ENCODE measurements at regions not wholly inside any gene's neighbourhood (a gene's known extent, or its start where the extent isn't known, plus 50 kb on each side); places are given as distances from the start of the nearest gene placed in this dataset.

- Histone ChIP-seq H3K4me1 (ENCODE audit: control insufficient read depth in 1 of 2, insufficient read depth in 1 of 2, low read depth in 1 of 2, low read length in 1 of 2) (no peaks in the 10 kb centered on the region), H3K27me3 (no peaks in the 10 kb centered on the region), H3K9me3 (no peaks in the 10 kb centered on the region), H3K27ac (no peak overlapping the region), H3K4me3 (ENCODE audit: low read depth in 1 of 2, low read length in 1 of 2) (no peak overlapping the region), H3K36me3 (no peaks in the 10 kb centered on the region)
- TF ChIP-seq CTCF (IDR thresholded peaks at IDR 0.05), result no peak
These were observed 123.2 kb downstream of the MFSD1 start for GRCh38 chr3:158925021-158925420.

GRCh38 chr3:158925828-158926494 is 124.1 kb downstream of the MFSD1 start:
- Histone ChIP-seq H3K36me3 (no peaks in the 10 kb centered on the region), H3K9me3 (no peaks in the 10 kb centered on the region), H3K27ac (no peak overlapping the region), H3K4me1 (ENCODE audit: control insufficient read depth in 1 of 2, insufficient read depth in 1 of 2, low read depth in 1 of 2, low read length in 1 of 2) (no peaks in the 10 kb centered on the region), H3K4me3 (ENCODE audit: low read depth in 1 of 2, low read length in 1 of 2) (no peak overlapping the region), H3K27me3 (no peaks in the 10 kb centered on the region)
- TF ChIP-seq CTCF (IDR thresholded peaks at IDR 0.05), result no peak

GRCh38 chr3:158935846-158936245 is 134.0 kb downstream of the MFSD1 start:
- Histone ChIP-seq H3K36me3 (no peaks in the 10 kb centered on the region), H3K4me3 (ENCODE audit: low read depth in 1 of 2, low read length in 1 of 2) (no peak overlapping the region), H3K27ac (no peak overlapping the region), H3K27me3 (no peaks in the 10 kb centered on the region), H3K9me3 (no peaks in the 10 kb centered on the region), H3K4me1 (ENCODE audit: control insufficient read depth in 1 of 2, insufficient read depth in 1 of 2, low read depth in 1 of 2, low read length in 1 of 2) (no peaks in the 10 kb centered on the region)
- TF ChIP-seq CTCF (IDR thresholded peaks at IDR 0.05), result no peak

GRCh38 chr3:158936530-158937113 is 134.8 kb downstream of the MFSD1 start:
- H3K4me3 ChIP-seq (ENCODE audit: low read depth in 1 of 2, low read length in 1 of 2), result no peak overlapping the region
- TF ChIP-seq CTCF (IDR thresholded peaks at IDR 0.05), result no peak
- no peaks in the 10 kb centered on the region for H3K36me3 ChIP-seq
- no peaks in the 10 kb centered on the region for H3K27me3 ChIP-seq
- no peaks in the 10 kb centered on the region for H3K9me3 ChIP-seq
- H3K27ac ChIP-seq, result no peak overlapping the region
- H3K4me1 ChIP-seq (ENCODE audit: control insufficient read depth in 1 of 2, insufficient read depth in 1 of 2, low read depth in 1 of 2, low read length in 1 of 2), result no peaks in the 10 kb centered on the region

GRCh38 chr3:158950178-158950901 is 148.5 kb downstream of the MFSD1 start:
- TF ChIP-seq CTCF (IDR thresholded peaks at IDR 0.05), result no peak
- Histone ChIP-seq H3K27ac (no peak overlapping the region), H3K36me3 (no peaks in the 10 kb centered on the region)

More at GRCh38 chr3:158950178-158950901, 148.5 kb downstream of the MFSD1 start:
- Histone ChIP-seq H3K9me3 (no peaks in the 10 kb centered on the region), H3K4me3 (ENCODE audit: low read depth in 1 of 2, low read length in 1 of 2) (no peak overlapping the region), H3K4me1 (ENCODE audit: control insufficient read depth in 1 of 2, insufficient read depth in 1 of 2, low read depth in 1 of 2, low read length in 1 of 2) (no peaks in the 10 kb centered on the region), H3K27me3 (no peaks in the 10 kb centered on the region)

All from neutrophil (primary cell).